Hepatocyte (in vitro differentiated cells): ENCODE measurements at regions not wholly inside any gene's neighbourhood (a gene's known extent, or its start where the extent isn't known, plus 50 kb on each side); places are given as distances from the start of the nearest gene placed in this dataset.

ENCODE experiments used
- DNase-seq: peaks from one replicate; pipeline ENCODE4 v3.0.0-alpha.2; 2016; ENCODE audit warnings: low spot score
- H2AFZ ChIP-seq: fragments of 200-600 bp; sonication (generic); 2 replicates; pipeline ENCODE4 v1.6.0; 2016; ENCODE audit warnings: antibody characterized with exemption, mild to moderate bottlenecking
- H3K27ac ChIP-seq: fragments of 200-600 bp; sonication (generic); 2 replicates; pipeline ENCODE4 v1.5.1; 2016; ENCODE audit warnings: mild to moderate bottlenecking
- H3K27me3 ChIP-seq: fragments of 200-600 bp; sonication (generic); 2 replicates; pipeline ENCODE4 v1.6.1; 2016
- H3K36me3 ChIP-seq: fragments of 200-600 bp; sonication (generic); replicated peaks from 2 replicates; pipeline ENCODE4 v1.5.1; 2016; ENCODE audit warnings: low read depth; ENCODE audit not compliant: insufficient read depth
- H3K4me1 ChIP-seq: fragments of 200-600 bp; sonication (generic); 2 replicates; pipeline ENCODE4 v1.5.1; 2016; ENCODE audit warnings: mild to moderate bottlenecking, moderate library complexity; ENCODE audit not compliant: insufficient read depth
- H3K4me2 ChIP-seq: fragments of 200-600 bp; sonication (generic); 2 replicates; pipeline ENCODE4 v1.6.0; 2016
- H3K4me3 ChIP-seq: fragments of 200-600 bp; sonication (generic); 2 replicates; pipeline ENCODE4 v1.5.1; 2016; ENCODE audit warnings: mild to moderate bottlenecking
- H3K79me2 ChIP-seq: fragments of 200-600 bp; sonication (generic); 2 replicates; pipeline ENCODE4 v1.6.0; 2017; ENCODE audit warnings: mild to moderate bottlenecking
- H3K9me2 ChIP-seq: fragments of 200-600 bp; sonication (generic); replicated peaks from 2 replicates; pipeline ENCODE4 v1.6.0; 2017; ENCODE audit warnings: mild to moderate bottlenecking; ENCODE audit not compliant: insufficient read depth
- H3K9me3 ChIP-seq: fragments of 200-600 bp; sonication (generic); 2 replicates; pipeline ENCODE4 v1.5.1; 2016; ENCODE audit warnings: low read depth, mild to moderate bottlenecking
- H4K20me1 ChIP-seq: fragments of 200-600 bp; sonication (generic); 2 replicates; pipeline ENCODE4 v1.6.0; 2016; ENCODE audit warnings: mild to moderate bottlenecking; ENCODE audit not compliant: insufficient read depth, poor library complexity, severe bottlenecking
- CTCF ChIP-seq: fragments of 200-600 bp; sonication (generic); IDR thresholded peaks from 2 replicates; pipeline ENCODE4 v1.5.1; 2016; ENCODE audit warnings: antibody characterized with exemption, mild to moderate bottlenecking; ENCODE audit not compliant: poor library complexity
- EZH2 ChIP-seq: fragments of 200-600 bp; sonication (generic); IDR thresholded peaks from 2 replicates; pipeline ENCODE4 v1.6.1; 2016; ENCODE audit warnings: antibody characterized with exemption, mild to moderate bottlenecking, borderline replicate concordance
- EZH2phosphoT487 ChIP-seq: fragments of 200-600 bp; sonication (generic); IDR thresholded peaks from one replicate; pipeline ENCODE4 v1.6.1; 2018; ENCODE audit warnings: antibody characterized with exemption, mild to moderate bottlenecking, low read depth, moderate library complexity; ENCODE audit not compliant: unreplicated experiment, severe bottlenecking
- WGBS: methylation state at CpG from one replicate; pipeline ENCODE4 v1.1.6; 2016; ENCODE audit warnings: low lambda C conversion rate; ENCODE audit errors: missing lambda C conversion rate; 5-methylcytosine and 5-hydroxymethylcytosine counted together

- Histone ChIP-seq H3K9me2 (no peaks in the 10 kb centered on the region), H2AFZ (no peak overlapping the region), H3K9me3 (no peaks in the 10 kb centered on the region), H3K27me3 (no peaks in the 10 kb centered on the region), H4K20me1 (no peaks in the 10 kb centered on the region), H3K4me3 (no peak overlapping the region), H3K36me3 (no peaks in the 10 kb centered on the region), H3K4me1 (peaks cover 6% of the 10 kb centered on the region), H3K27ac (no peak overlapping the region), H3K79me2 (no peaks in the 10 kb centered on the region), H3K4me2 (no peak overlapping the region)
- TF ChIP-seq EZH2phosphoT487, result no peak
- no peak for TF ChIP-seq EZH2
- TF ChIP-seq CTCF, result no peak
- WGBS, result 98% methylated on average over 4 of the region's 4 CpGs
- DNase-seq, result no peak
Measured at GRCh38 chr2:8486141-8486540, 195.7 kb upstream of the ID2 start.

- no peaks in the 10 kb centered on the region for H4K20me1 ChIP-seq
- H3K4me3 ChIP-seq, result no peak overlapping the region
Measured at GRCh38 chr2:8487461-8487932, 194.4 kb upstream of the ID2 start.

GRCh38 chr2:8488001-8488738, 193.7 kb upstream of the ID2 start:
- TF ChIP-seq EZH2 (no peak), CTCF (no peak), EZH2phosphoT487 (no peak)
- no peak overlapping the region for H3K27ac ChIP-seq
- no peak overlapping the region for H3K4me2 ChIP-seq
- H3K9me2 ChIP-seq, result no peaks in the 10 kb centered on the region
- H4K20me1 ChIP-seq, result no peaks in the 10 kb centered on the region
- no peak overlapping the region for H2AFZ ChIP-seq
- H3K27me3 ChIP-seq, result no peaks in the 10 kb centered on the region
- H3K79me2 ChIP-seq, result no peaks in the 10 kb centered on the region
- no peak overlapping the region for H3K4me3 ChIP-seq
- no peaks in the 10 kb centered on the region for H3K9me3 ChIP-seq
- no peak for DNase-seq
- H3K4me1 ChIP-seq, result peaks cover 21% of the 10 kb centered on the region
- WGBS, result 90% methylated on average over 23 of the region's 23 CpGs
- no peaks in the 10 kb centered on the region for H3K36me3 ChIP-seq

More at GRCh38 chr2:8487461-8487932, 194.4 kb upstream of the ID2 start:
- Histone ChIP-seq H3K27ac (no peak overlapping the region), H3K36me3 (no peaks in the 10 kb centered on the region), H3K9me3 (no peaks in the 10 kb centered on the region), H3K27me3 (no peaks in the 10 kb centered on the region), H2AFZ (no peak overlapping the region), H3K79me2 (no peaks in the 10 kb centered on the region), H3K4me2 (no peak overlapping the region), H3K4me1 (peaks cover 19% of the 10 kb centered on the region), H3K9me2 (no peaks in the 10 kb centered on the region)
- TF ChIP-seq CTCF, result no peak
- no peak for TF ChIP-seq EZH2
- no peak for TF ChIP-seq EZH2phosphoT487
- whole genome bisulfite sequencing, result 84% methylated on average over 16 of the region's 16 CpGs
- no peak for DNase-seq
